H1 (cell line): ENCODE measurements at regions not wholly inside any gene's neighbourhood (a gene's known extent, or its start where the extent isn't known, plus 50 kb on each side); places are given as distances from the start of the nearest gene placed in this dataset.

Experiments
- ASH2L ChIP-seq: fragments of 200-600, 300-600 bp; sonication (generic); IDR thresholded peaks from one replicate; pipeline ENCODE4 v1.7.1; 2017; ENCODE audit warnings: low read length
- CEBPB ChIP-seq: IDR thresholded peaks from 2 replicates; pipeline ENCODE4 v1.6.1; 2012; ENCODE audit warnings: low read depth, low read length
- EZH2 ChIP-seq: fragments of 200-600 bp; sonication (generic); IDR thresholded peaks from 2 replicates; pipeline ENCODE4 v1.7.1; 2012; ENCODE audit warnings: low read depth, mild to moderate bottlenecking, moderate library complexity, low read length, inconsistent platforms; ENCODE audit not compliant: severe bottlenecking
- NRF1 ChIP-seq: IDR thresholded peaks from 2 replicates; pipeline ENCODE4 v1.6.1; 2011; ENCODE audit warnings: mild to moderate bottlenecking, low read depth, low read length, improper control_type of control experiment
- POLR2A ChIP-seq, 2 experiments: IDR thresholded peaks; 1 replicate in 1 of 2; 2 replicates in 1 of 2; pipeline ENCODE4 v1.6.1; 2011; ENCODE audit warnings: low read depth in 2 of 2, low read length in 2 of 2, mild to moderate bottlenecking in 2 of 2; ENCODE audit errors: control extremely low read depth in 1 of 2
- RAD21 ChIP-seq, 2 experiments: IDR thresholded peaks in 1 of 2; conservative IDR thresholded peaks in 1 of 2; 2 replicates each; pipeline ENCODE4 v1.6.1; 2011; ENCODE audit warnings: low read depth in 2 of 2, low read length in 2 of 2, improper control_type of control experiment in 1 of 2, inconsistent platforms in 1 of 2, mild to moderate bottlenecking in 1 of 2, moderate library complexity in 1 of 2
- RFX5 ChIP-seq: IDR thresholded peaks from 2 replicates; pipeline ENCODE4 v1.6.1; 2011; ENCODE audit warnings: low read depth, low read length, improper control_type of control experiment, borderline replicate concordance
- SIX5 ChIP-seq: IDR thresholded peaks from 2 replicates; pipeline ENCODE4 v1.6.1; 2011; ENCODE audit warnings: mild to moderate bottlenecking, low read depth, low read length
- SRF ChIP-seq: IDR thresholded peaks from 2 replicates; pipeline ENCODE4 v1.6.1; 2011; ENCODE audit warnings: mild to moderate bottlenecking, low read depth, low read length, moderate library complexity
- TAF1 ChIP-seq: IDR thresholded peaks from 2 replicates; pipeline ENCODE4 v1.6.1; 2011; ENCODE audit warnings: mild to moderate bottlenecking, low read depth, low read length
- TCF12 ChIP-seq: IDR thresholded peaks from 2 replicates; pipeline ENCODE4 v1.6.1; 2011; ENCODE audit warnings: low read depth, mild to moderate bottlenecking, low read length
- TF ChIP-seq, protein P1 (sequence below): IDR thresholded peaks from 2 replicates; pipeline ENCODE4 v1.6.1; 2012; ENCODE audit warnings: inconsistent platforms
- TF ChIP-seq, protein P2 (sequence below), 3 experiments: IDR thresholded peaks; 1 replicate in 2 of 3; 2 replicates in 1 of 3; pipeline versions ENCODE4 v1.5.1 to v1.6.1; 2011; ENCODE audit warnings: low read length in 3 of 3, mild to moderate bottlenecking in 3 of 3, inconsistent platforms in 2 of 3, low read depth in 1 of 3, moderate library complexity in 1 of 3; ENCODE audit not compliant: insufficient read depth in 1 of 3; ENCODE audit errors: control extremely low read depth in 1 of 3

DNA sequence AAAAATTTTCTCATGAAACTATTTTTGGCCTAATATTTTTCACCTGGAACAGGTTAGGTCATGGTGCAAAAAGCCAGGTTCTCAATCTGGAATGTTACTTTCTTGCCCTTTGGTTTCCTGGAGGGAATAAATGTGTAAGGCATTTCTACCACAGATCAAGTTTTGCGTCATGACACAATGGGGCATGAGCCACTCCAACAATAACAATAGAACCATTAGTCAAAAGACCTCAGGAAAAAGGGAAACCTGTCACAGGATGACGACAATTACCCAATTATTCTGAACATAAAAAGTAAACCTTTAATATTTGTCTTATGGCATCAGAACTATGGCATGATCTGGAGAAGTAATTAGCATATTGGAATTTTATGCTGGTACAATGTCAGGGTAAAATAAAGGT is 88.2 kb upstream of the HNRNPA3 start:
- TF ChIP-seq RFX5 (no peak), ASH2L (no peak), SIX5 (no peak), RAD21 (IDR thresholded peaks at IDR 0.05 in 1 of 2, conservative IDR thresholded peaks at IDR 0.05 in 1 of 2; ENCODE audit: low read depth in 2 of 2, low read length in 2 of 2) (no peak), CEBPB (no peak), SRF (no peak), POLR2A (IDR thresholded peaks at IDR 0.05; ENCODE audit: control extremely low read depth in 1 of 2, low read depth in 2 of 2, low read length in 2 of 2) (no peak), TCF12 (no peak), NRF1 (no peak), TAF1 (no peak), EZH2 (no peak)
- TF ChIP-seq, protein P1, sequence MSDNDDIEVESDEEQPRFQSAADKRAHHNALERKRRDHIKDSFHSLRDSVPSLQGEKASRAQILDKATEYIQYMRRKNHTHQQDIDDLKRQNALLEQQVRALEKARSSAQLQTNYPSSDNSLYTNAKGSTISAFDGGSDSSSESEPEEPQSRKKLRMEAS = no peak
- TF ChIP-seq, protein P2, sequence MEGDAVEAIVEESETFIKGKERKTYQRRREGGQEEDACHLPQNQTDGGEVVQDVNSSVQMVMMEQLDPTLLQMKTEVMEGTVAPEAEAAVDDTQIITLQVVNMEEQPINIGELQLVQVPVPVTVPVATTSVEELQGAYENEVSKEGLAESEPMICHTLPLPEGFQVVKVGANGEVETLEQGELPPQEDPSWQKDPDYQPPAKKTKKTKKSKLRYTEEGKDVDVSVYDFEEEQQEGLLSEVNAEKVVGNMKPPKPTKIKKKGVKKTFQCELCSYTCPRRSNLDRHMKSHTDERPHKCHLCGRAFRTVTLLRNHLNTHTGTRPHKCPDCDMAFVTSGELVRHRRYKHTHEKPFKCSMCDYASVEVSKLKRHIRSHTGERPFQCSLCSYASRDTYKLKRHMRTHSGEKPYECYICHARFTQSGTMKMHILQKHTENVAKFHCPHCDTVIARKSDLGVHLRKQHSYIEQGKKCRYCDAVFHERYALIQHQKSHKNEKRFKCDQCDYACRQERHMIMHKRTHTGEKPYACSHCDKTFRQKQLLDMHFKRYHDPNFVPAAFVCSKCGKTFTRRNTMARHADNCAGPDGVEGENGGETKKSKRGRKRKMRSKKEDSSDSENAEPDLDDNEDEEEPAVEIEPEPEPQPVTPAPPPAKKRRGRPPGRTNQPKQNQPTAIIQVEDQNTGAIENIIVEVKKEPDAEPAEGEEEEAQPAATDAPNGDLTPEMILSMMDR (IDR thresholded peaks at IDR 0.05; ENCODE audit: control extremely low read depth in 1 of 3, insufficient read depth in 1 of 3, low read depth in 1 of 3, low read length in 3 of 3) = no peak
